Activated T-cell treated with anti-CD3 and anti-CD28 coated beads, Interleukin-2, amount 50 U/mL, for 48 hours (primary cell): ENCODE measurements at regions not wholly inside any gene's neighbourhood (a gene's known extent, or its start where the extent isn't known, plus 50 kb on each side); places are given as distances from the start of the nearest gene placed in this dataset.
"Not testable (repeated sequence)": the region's sequence is repeated elsewhere in the genome, so short reads cannot be mapped to it uniquely, and the experiment has no call there.

Source experiments
- DNase-seq, 2 experiments: peaks; one replicate each; pipeline ENCODE4 v3.0.0-alpha.2; 2020

GRCh38 chr18:66994790-66995189, 390.9 kb upstream of the CDH19 start:
- no peak for DNase-seq

GRCh38 chr18:66993492-66993891, 389.6 kb upstream of the CDH19 start:
- DNase-seq = no peak

GRCh38 chr18:66990909-66991308, 387.0 kb upstream of the CDH19 start:
- no peak for DNase-seq

GRCh38 chr18:66979009-66979408, 375.1 kb upstream of the CDH19 start:
- DNase-seq = no peak

- no peak for DNase-seq
Measured at GRCh38 chr18:66972681-66973080, 368.8 kb upstream of the CDH19 start.

- DNase-seq = no peak
Measured at GRCh38 chr18:66971960-66972359, 368.1 kb upstream of the CDH19 start.

GRCh38 chr18:66966171-66966570, 362.3 kb upstream of the CDH19 start:
- DNase-seq = no peak

- DNase-seq = no peak
Measured at GRCh38 chr18:66958309-66958708, 354.4 kb upstream of the CDH19 start.

GRCh38 chr18:66951750-66952149, 347.9 kb upstream of the CDH19 start:
- no peak for DNase-seq

- no peak for DNase-seq
Measured at GRCh38 chr18:66949419-66949818, 345.5 kb upstream of the CDH19 start.

- DNase-seq = no peak
Measured at GRCh38 chr18:66937546-66937945, 333.7 kb upstream of the CDH19 start.

GRCh38 chr18:66931010-66931409, 327.1 kb upstream of the CDH19 start:
- no peak for DNase-seq

- DNase-seq = no peak
Measured at GRCh38 chr18:66916834-66917233, 312.9 kb upstream of the CDH19 start.

GRCh38 chr18:66900837-66901236, 296.9 kb upstream of the CDH19 start:
- DNase-seq = no peak

- DNase-seq = no peak
Measured at GRCh38 chr18:66895631-66896030, 291.7 kb upstream of the CDH19 start.

- no peak for DNase-seq
Measured at GRCh38 chr18:66894851-66895250, 291.0 kb upstream of the CDH19 start.

- DNase-seq = not testable (repeated sequence)
Measured at GRCh38 chr18:66892388-66892787, 288.5 kb upstream of the CDH19 start.

GRCh38 chr18:66874812-66875474, 271.1 kb upstream of the CDH19 start:
- DNase-seq = no peak

- DNase-seq = no peak
Measured at GRCh38 chr18:66874375-66874774, 270.5 kb upstream of the CDH19 start.

- no peak for DNase-seq
Measured at GRCh38 chr18:66873899-66874298, 270.0 kb upstream of the CDH19 start.

- no peak for DNase-seq
Measured at GRCh38 chr18:66872277-66872676, 268.4 kb upstream of the CDH19 start.

- DNase-seq = no peak
Measured at GRCh38 chr18:66867653-66868052, 263.8 kb upstream of the CDH19 start.

GRCh38 chr18:66866427-66866940, 262.6 kb upstream of the CDH19 start:
- DNase-seq = not testable (repeated sequence)

GRCh38 chr18:66838340-66838987, 234.6 kb upstream of the CDH19 start:
- no peak for DNase-seq

GRCh38 chr18:66833646-66834045, 229.8 kb upstream of the CDH19 start:
- no peak for DNase-seq
